ENCODE measurements at regions not wholly inside any gene's neighbourhood (a gene's known extent, or its start where the extent isn't known, plus 50 kb on each side); places are given as distances from the start of the nearest gene placed in this dataset.

DNA sequence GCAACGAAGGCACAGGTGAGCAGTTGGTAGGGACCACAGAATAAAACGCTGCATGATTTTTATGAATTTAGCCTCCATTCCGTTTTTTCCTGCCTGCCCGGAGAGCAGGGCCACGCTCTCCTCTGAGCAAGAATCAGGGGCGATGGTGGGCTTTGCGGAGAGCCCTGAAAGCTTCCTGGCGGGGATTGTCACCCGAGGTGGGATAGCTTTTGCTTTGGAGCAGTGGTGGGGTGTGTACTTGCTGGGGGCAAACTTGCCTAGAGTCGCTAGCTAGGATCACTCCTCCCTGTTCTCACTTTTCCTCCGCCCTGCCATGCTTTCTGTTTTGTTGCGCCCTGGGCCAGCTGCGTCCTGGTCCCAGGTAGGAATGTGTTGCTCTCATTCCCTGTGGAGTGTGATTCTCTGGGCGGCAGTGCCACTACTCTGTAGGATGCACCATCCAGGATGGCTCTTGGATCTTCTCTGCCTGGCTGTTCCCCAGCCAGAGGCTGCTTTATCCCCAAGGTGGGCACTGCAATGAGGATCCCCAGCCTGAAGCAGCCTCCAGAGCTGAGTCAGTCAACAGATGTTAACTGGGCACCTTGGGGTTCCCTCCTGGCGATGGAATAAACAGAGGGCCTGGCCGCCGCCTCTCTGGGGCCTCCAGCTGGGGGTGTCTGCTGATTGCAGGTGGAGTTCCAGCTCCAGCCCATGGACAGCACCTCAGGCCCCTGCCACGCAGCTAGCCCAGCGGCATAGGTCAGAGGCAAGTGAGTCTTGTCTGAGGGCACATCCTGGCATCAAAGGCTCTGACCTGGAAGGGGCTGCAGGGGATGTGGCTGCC lies 360.9 kb upstream of the TNRC6C start:
- TF ChIP-seq, protein P1, sequence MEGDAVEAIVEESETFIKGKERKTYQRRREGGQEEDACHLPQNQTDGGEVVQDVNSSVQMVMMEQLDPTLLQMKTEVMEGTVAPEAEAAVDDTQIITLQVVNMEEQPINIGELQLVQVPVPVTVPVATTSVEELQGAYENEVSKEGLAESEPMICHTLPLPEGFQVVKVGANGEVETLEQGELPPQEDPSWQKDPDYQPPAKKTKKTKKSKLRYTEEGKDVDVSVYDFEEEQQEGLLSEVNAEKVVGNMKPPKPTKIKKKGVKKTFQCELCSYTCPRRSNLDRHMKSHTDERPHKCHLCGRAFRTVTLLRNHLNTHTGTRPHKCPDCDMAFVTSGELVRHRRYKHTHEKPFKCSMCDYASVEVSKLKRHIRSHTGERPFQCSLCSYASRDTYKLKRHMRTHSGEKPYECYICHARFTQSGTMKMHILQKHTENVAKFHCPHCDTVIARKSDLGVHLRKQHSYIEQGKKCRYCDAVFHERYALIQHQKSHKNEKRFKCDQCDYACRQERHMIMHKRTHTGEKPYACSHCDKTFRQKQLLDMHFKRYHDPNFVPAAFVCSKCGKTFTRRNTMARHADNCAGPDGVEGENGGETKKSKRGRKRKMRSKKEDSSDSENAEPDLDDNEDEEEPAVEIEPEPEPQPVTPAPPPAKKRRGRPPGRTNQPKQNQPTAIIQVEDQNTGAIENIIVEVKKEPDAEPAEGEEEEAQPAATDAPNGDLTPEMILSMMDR (IDR thresholded peaks at IDR 0.05) = no peak
- TF ChIP-seq POLR2A (IDR thresholded peaks at IDR 0.05) = no peak
- TF ChIP-seq POLR2AphosphoS5 (IDR thresholded peaks at IDR 0.05; ENCODE audit: insufficient read depth in 1 of 2, low read depth in 1 of 2) = no peak

All from vagina (tissue), 2 donors.